Pancreas (tissue), 10 donors: ENCODE measurements at regions not wholly inside any gene's neighbourhood (a gene's known extent, or its start where the extent isn't known, plus 50 kb on each side); places are given as distances from the start of the nearest gene placed in this dataset.

Source experiments
- ATAC-seq, 4 donors: fragments of 200-7000 bp; cut with Tn5 transposase; one replicate each; pipeline versions ENCODE4 v1.8.0 to v1.9.1; 2020; ENCODE audit warnings: mild to moderate bottlenecking in 4 of 4, moderate library complexity in 4 of 4
- DNase-seq, 6 donors: peaks; one replicate each; pipeline ENCODE4 v3.0.0-alpha.2; 2020
- FAIRE-seq: peaks from 2 replicates; lab custom pipeline; 2012; peaks lifted over from hg19 to GRCh38; lab: Jason Lieb, UNC
- H3K27ac ChIP-seq, 4 donors: fragments of 200-600 bp; sonication (generic); 1 replicate in 3 of 4; 2 replicates in 1 of 4; pipeline versions ENCODE4 v1.5.0 to v1.8.0; 2020
- H3K27me3 ChIP-seq, 4 donors: fragments of 200-600 bp; one replicate each; pipeline ENCODE4 v1.8.0; 2021
- H3K36me3 ChIP-seq, 3 donors: fragments of 200-600 bp; sonication (generic) in 1 of 3; one replicate each; pipeline versions ENCODE4 v1.5.0 to v1.8.0; 2020 to 2021
- H3K4me1 ChIP-seq, 3 donors: fragments of 200-600 bp; one replicate each; pipeline ENCODE4 v1.8.0; 2021
- H3K4me3 ChIP-seq, 4 donors: fragments of 200-600 bp; sonication (generic) in 2 of 4; one replicate each; pipeline versions ENCODE4 v1.5.0 to v1.8.0; 2020 to 2021
- H3K9me3 ChIP-seq, 4 donors: fragments of 200-600 bp; one replicate each; pipeline ENCODE4 v1.8.0; 2021
- CTCF ChIP-seq, 4 donors: fragments of 200-600 bp; sonication (generic) in 3 of 4; IDR thresholded peaks; one replicate each; pipeline versions ENCODE4 v1.5.0 to v1.8.0; 2021; ENCODE audit warnings: antibody characterized with exemption in 4 of 4
- WGBS, 2 donors: extraction: QIAGEN DNeasy Blood & Tissue Kit; methylation state at CpG; one replicate each; pipeline ENCODE4 v1.1.7; 2013; 5-methylcytosine and 5-hydroxymethylcytosine counted together
- intact Hi-C, 3 donors: fragments of 100-400 bp; cut with DNase I; formaldehyde crosslinking; loops; one replicate each; pipeline versions ENCODE4 v1.11.1 to v1.14.2; 2022
- donor health status: healthy with polysubstance abuse.
- donor health status: DM: no; HTN: no; CAD: no; lungs with moderate emphysema.
- donor health status: DM: no; HTN: no; CAD: no.
- donor health status: control.
- donor health status: control.
- donor health status: Bipolar disorder and iron deficiency.
- donor health status: DM: yes; HTN: yes; CAD: no.
- donor health status: DM: no; HTN: no; CAD: no.
- donor health status: DM: no; HTN: no; CAD: no.
- donor health status: DM: yes; HTN: yes; CAD: no.

- intact Hi-C loops, result no loop called here
- DNase-seq, result no peak
- FAIRE-seq, result no peak
- no peak overlapping the region for H3K27ac ChIP-seq
- H3K9me3 ChIP-seq, result no peaks in the 10 kb centered on the region
- H3K27me3 ChIP-seq, result no peaks in the 10 kb centered on the region
- no peaks in the 10 kb centered on the region for H3K4me1 ChIP-seq
- 56 to 84% methylated on average over 2 of the region's 2 CpGs for WGBS, 2 donors
- no peak for TF ChIP-seq CTCF (IDR thresholded peaks at IDR 0.05)
- no peak for ATAC-seq
- no peaks in the 10 kb centered on the region for H3K36me3 ChIP-seq
- H3K4me3 ChIP-seq, result no peak overlapping the region
Observed at GRCh38 chr2:215854008-215854407, 159.3 kb downstream of the MREG start.

GRCh38 chr2:215851696-215852095 lies 161.7 kb downstream of the MREG start:
- TF ChIP-seq CTCF (IDR thresholded peaks at IDR 0.05), result no peak
- no peaks in the 10 kb centered on the region for H3K36me3 ChIP-seq
- no peak overlapping the region for H3K27ac ChIP-seq
- H3K27me3 ChIP-seq, result no peaks in the 10 kb centered on the region
- H3K4me3 ChIP-seq, result no peak overlapping the region
- ATAC-seq (no peak), FAIRE-seq (no peak), DNase-seq (no peak)
- no peaks in the 10 kb centered on the region for H3K4me1 ChIP-seq
- no peaks in the 10 kb centered on the region for H3K9me3 ChIP-seq
- intact Hi-C loops, result no loop called here

DNA sequence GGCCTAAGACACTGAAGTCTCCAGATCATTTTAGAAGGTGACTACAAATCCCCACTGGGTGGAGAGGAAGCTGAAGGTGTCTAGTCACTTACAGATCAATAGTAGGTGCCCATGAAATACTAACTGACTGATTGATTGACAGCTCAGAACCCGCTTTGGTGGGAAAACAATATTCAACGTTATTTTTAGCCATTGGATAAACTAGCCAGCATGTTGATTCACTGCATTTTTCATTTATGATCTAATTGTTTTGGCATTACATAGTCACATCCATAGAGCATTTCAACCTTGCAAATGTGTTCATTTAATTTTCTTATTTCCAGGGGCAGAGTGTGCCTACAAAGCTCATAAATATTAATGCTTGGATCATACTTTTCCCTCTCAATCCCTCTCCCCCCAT lies 162.3 kb downstream of the MREG start:
- no peak for FAIRE-seq
- intact Hi-C loops, result no loop called here
- 23 to 30% methylated on average over 2 of the region's 2 CpGs for WGBS, 2 donors

DNA sequence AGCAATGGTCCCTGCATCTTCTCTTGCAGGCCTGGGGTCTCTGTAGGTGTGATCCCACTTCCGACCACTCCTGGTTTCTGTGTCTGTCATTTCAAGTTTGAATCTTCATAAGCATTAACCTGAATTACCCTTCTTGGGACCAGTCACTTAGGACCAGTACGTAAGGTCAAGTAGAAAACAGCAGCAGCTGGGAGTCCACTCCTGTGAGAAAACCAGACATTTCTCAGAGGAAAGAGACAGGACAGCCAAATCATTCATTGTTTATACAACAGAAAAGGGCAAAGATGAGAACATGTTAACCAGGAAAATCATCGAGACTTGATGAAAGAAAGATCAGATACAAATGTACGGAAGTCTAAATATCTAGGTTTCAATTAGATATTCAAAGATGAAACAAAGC lies 163.0 kb downstream of the MREG start:
- no peaks in the 10 kb centered on the region for H3K4me1 ChIP-seq
- no peak overlapping the region for H3K27ac ChIP-seq
- no peak for DNase-seq
- WGBS, 2 donors, result 85 to 87% methylated on average over 4 of the region's 4 CpGs
- H3K36me3 ChIP-seq, result no peaks in the 10 kb centered on the region
- no peak for FAIRE-seq
- intact Hi-C loops, result no loop called here
- no peak for ATAC-seq
- no peaks in the 10 kb centered on the region for H3K9me3 ChIP-seq
- TF ChIP-seq CTCF (IDR thresholded peaks at IDR 0.05), result no peak
- no peak overlapping the region for H3K4me3 ChIP-seq
- H3K27me3 ChIP-seq, result no peaks in the 10 kb centered on the region

More for the DNA sequence above, 162.3 kb downstream of the MREG start:
- Histone ChIP-seq H3K27me3 (no peaks in the 10 kb centered on the region), H3K36me3 (no peaks in the 10 kb centered on the region), H3K4me3 (no peak overlapping the region), H3K4me1 (no peaks in the 10 kb centered on the region), H3K27ac (no peak overlapping the region), H3K9me3 (no peaks in the 10 kb centered on the region)
- no peak for TF ChIP-seq CTCF (IDR thresholded peaks at IDR 0.05)
- ATAC-seq (no peak), DNase-seq (no peak)

- intact Hi-C loops, result no loop called here
- no peak overlapping the region for H3K4me3 ChIP-seq
- H3K9me3 ChIP-seq, result no peaks in the 10 kb centered on the region
- 67 to 77% methylated on average over 6 of the region's 6 CpGs for WGBS, 2 donors
- no peaks in the 10 kb centered on the region for H3K27me3 ChIP-seq
- FAIRE-seq (no peak), DNase-seq (no peak), ATAC-seq (no peak)
- no peaks in the 10 kb centered on the region for H3K36me3 ChIP-seq
- TF ChIP-seq CTCF (IDR thresholded peaks at IDR 0.05), result no peak
- no peak overlapping the region for H3K27ac ChIP-seq
- H3K4me1 ChIP-seq, result no peaks in the 10 kb centered on the region
Observed at GRCh38 chr2:215849771-215850170, 163.6 kb downstream of the MREG start.
